GM12872 (cell line): ENCODE measurements at regions not wholly inside any gene's neighbourhood (a gene's known extent, or its start where the extent isn't known, plus 50 kb on each side); places are given as distances from the start of the nearest gene placed in this dataset.

ENCODE experiments used
- CTCF ChIP-seq: IDR thresholded peaks from 3 replicates; pipeline ENCODE4 v1.5.1; 2011; ENCODE audit warnings: low read depth, mild to moderate bottlenecking, low read length, moderate library complexity; ENCODE audit not compliant: insufficient read depth

GRCh38 chr1:29581256-29581655, 344.9 kb downstream of the PTPRU start:
- no peak for TF ChIP-seq CTCF

GRCh38 chr1:29579821-29580425, 343.6 kb downstream of the PTPRU start:
- no peak for TF ChIP-seq CTCF

- no peak for TF ChIP-seq CTCF
These were observed 341.2 kb downstream of the PTPRU start for GRCh38 chr1:29577512-29577911.

GRCh38 chr1:29576510-29576909, 340.2 kb downstream of the PTPRU start:
- TF ChIP-seq CTCF = no peak

- no peak for TF ChIP-seq CTCF
These were observed 339.5 kb downstream of the PTPRU start for GRCh38 chr1:29575826-29576225.

- no peak for TF ChIP-seq CTCF
These were observed 339.0 kb downstream of the PTPRU start for GRCh38 chr1:29575277-29575676.

GRCh38 chr1:29574871-29575270, 338.5 kb downstream of the PTPRU start:
- TF ChIP-seq CTCF = no peak
